GM13977 (cell line): ENCODE measurements at regions not wholly inside any gene's neighbourhood (a gene's known extent, or its start where the extent isn't known, plus 50 kb on each side); places are given as distances from the start of the nearest gene placed in this dataset.

ENCODE experiments used
- DNase-seq: peaks from one replicate; pipeline ENCODE4 v3.0.0; 2012; ENCODE audit warnings: low spot score
- in situ Hi-C: fragments of 300-500 bp; cut with MboI; formaldehyde crosslinking; loops from one replicate; pipeline ENCODE4 v1.12.0; 2022; ENCODE audit warnings: low sequenced_read_pairs, low pct_unique_long_range_greater_than_20kb, mixed read lengths, inconsistent platforms; ENCODE audit not compliant: unreplicated experiment
- TF ChIP-seq, protein P1 (sequence below): IDR thresholded peaks from 2 replicates; pipeline ENCODE4 v1.5.1; 2012; ENCODE audit warnings: mild to moderate bottlenecking, control low read depth; ENCODE audit not compliant: insufficient read depth; ENCODE audit errors: extremely low read depth, missing control alignments

- in situ Hi-C loops: no loop called here
- TF ChIP-seq, protein P1, sequence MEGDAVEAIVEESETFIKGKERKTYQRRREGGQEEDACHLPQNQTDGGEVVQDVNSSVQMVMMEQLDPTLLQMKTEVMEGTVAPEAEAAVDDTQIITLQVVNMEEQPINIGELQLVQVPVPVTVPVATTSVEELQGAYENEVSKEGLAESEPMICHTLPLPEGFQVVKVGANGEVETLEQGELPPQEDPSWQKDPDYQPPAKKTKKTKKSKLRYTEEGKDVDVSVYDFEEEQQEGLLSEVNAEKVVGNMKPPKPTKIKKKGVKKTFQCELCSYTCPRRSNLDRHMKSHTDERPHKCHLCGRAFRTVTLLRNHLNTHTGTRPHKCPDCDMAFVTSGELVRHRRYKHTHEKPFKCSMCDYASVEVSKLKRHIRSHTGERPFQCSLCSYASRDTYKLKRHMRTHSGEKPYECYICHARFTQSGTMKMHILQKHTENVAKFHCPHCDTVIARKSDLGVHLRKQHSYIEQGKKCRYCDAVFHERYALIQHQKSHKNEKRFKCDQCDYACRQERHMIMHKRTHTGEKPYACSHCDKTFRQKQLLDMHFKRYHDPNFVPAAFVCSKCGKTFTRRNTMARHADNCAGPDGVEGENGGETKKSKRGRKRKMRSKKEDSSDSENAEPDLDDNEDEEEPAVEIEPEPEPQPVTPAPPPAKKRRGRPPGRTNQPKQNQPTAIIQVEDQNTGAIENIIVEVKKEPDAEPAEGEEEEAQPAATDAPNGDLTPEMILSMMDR: no peak
- DNase-seq: no peak
Measured at GRCh38 chr9:85402551-85402950, 339.2 kb downstream of the AGTPBP1 start.

DNA sequence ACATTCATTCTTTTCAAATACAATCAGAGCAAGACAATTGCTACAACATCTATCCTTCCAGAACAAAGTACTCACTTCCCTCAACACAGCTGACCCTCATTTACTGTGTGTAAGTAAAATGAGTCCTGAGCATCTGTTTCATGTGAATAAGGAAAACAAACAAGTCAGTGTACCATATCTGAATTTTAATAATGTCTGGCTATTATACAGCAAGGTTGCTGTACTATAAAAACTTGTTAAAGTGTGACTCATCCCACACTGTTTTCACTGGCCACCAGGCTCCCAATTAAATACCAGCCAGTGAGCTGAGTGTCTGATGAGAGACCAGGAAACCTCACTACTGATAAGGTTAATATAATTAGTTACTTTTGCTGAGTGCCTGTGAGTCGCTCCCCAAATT lies 339.8 kb downstream of the AGTPBP1 start:
- in situ Hi-C loops: no loop called here
- DNase-seq: no peak
- TF ChIP-seq, protein P1: no peak

- in situ Hi-C loops: no loop called here
Measured at GRCh38 chr9:85397005-85397404, 344.7 kb downstream of the AGTPBP1 start.

GRCh38 chr9:85392260-85392659 lies 349.5 kb downstream of the AGTPBP1 start:
- in situ Hi-C loops: no loop called here
- TF ChIP-seq, protein P1: no peak
- DNase-seq: no peak

More at GRCh38 chr9:85397005-85397404, 344.7 kb downstream of the AGTPBP1 start:
- DNase-seq: no peak
- TF ChIP-seq, protein P1: no peak

GRCh38 chr9:85377731-85378289 lies 363.9 kb downstream of the AGTPBP1 start:
- in situ Hi-C loops: no loop called here

GRCh38 chr9:85368781-85369180 lies 373.0 kb downstream of the AGTPBP1 start:
- no peak for DNase-seq
- in situ Hi-C loops: no loop called here
- TF ChIP-seq, protein P1: no peak

More at GRCh38 chr9:85377731-85378289, 363.9 kb downstream of the AGTPBP1 start:
- TF ChIP-seq, protein P1: no peak
- no peak for DNase-seq

DNA sequence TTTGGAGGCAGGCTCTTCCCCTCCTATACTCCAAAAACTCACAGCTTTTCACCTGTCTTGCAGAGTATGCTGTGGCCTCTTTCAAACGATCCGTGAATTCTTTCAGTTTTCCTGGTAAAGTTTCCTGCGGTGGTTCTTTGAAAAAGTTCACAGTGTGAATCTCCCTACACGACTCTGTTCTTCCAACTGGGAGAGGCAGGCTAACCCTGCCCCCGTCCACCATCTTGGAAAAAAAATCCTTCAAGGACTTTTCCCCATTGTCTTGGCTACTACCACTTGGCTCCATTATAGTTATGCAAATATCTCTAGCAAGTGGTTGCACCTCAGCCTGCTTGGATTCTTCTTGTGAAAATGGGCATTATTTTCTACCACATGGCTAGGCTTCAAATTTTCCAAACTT lies 382.6 kb downstream of the AGTPBP1 start:
- TF ChIP-seq, protein P1: no peak
- DNase-seq: no peak
- in situ Hi-C loops: no loop called here
